ENCODE measurements at regions not wholly inside any gene's neighbourhood (a gene's known extent, or its start where the extent isn't known, plus 50 kb on each side); places are given as distances from the start of the nearest gene placed in this dataset.

GRCh38 chr22:47374901-47375575 lies 612.6 kb downstream of the TBC1D22A start:
- TF ChIP-seq ZFHX2 (tag by site-specific recombination; conservative IDR thresholded peaks at IDR 0.05) (no peak), ZEB2 (tag by site-specific recombination; IDR thresholded peaks at IDR 0.05) (no peak), ZNF366 (tag by site-specific recombination; conservative IDR thresholded peaks at IDR 0.05) (no peak)
